Spleen (tissue), 11 donors: ENCODE measurements at regions not wholly inside any gene's neighbourhood (a gene's known extent, or its start where the extent isn't known, plus 50 kb on each side); places are given as distances from the start of the nearest gene placed in this dataset.
A peak's percentile ranks its signal among the peaks of the same experiment; 100 is the strongest.

Experiments
- DNase-seq: peaks from one replicate; pipeline ENCODE4 v3.0.0-alpha.2; 2020
- H3K27ac ChIP-seq, 8 donors: fragments of 200-600 bp; sonication (generic) in 7 of 8; 1 replicate in 4 of 8; 2 replicates in 4 of 8; pipeline versions ENCODE4 v1.5.0 to v1.8.0; 2016 to 2021; ENCODE audit warnings: inconsistent platforms in 4 of 8, mild to moderate bottlenecking in 4 of 8, moderate library complexity in 1 of 8
- H3K27me3 ChIP-seq, 7 donors: fragments of 200-600 bp; sonication (generic) in 6 of 7; replicated peaks in 1 of 7; 1 replicate in 4 of 7; 2 replicates in 3 of 7; pipeline versions ENCODE4 v1.5.0 to v1.8.0; 2016 to 2021; ENCODE audit warnings: inconsistent platforms in 3 of 7, mild to moderate bottlenecking in 1 of 7
- H3K36me3 ChIP-seq, 6 donors: fragments of 200-600 bp; sonication (generic) in 5 of 6; 1 replicate in 4 of 6; 2 replicates in 2 of 6; pipeline versions ENCODE4 v1.5.0 to v1.8.0; 2016 to 2021; ENCODE audit warnings: inconsistent platforms in 2 of 6
- H3K4me1 ChIP-seq, 6 donors: fragments of 200-600 bp; sonication (generic) in 5 of 6; 1 replicate in 3 of 6; 2 replicates in 3 of 6; pipeline versions ENCODE4 v1.5.0 to v1.8.0; 2016 to 2021; ENCODE audit warnings: inconsistent platforms in 3 of 6
- H3K4me3 ChIP-seq, 8 donors: fragments of 200-600 bp; sonication (generic) in 7 of 8; 1 replicate in 4 of 8; 2 replicates in 4 of 8; pipeline versions ENCODE4 v1.5.0 to v1.8.0; 2016 to 2021; ENCODE audit warnings: inconsistent platforms in 4 of 8, mild to moderate bottlenecking in 4 of 8, moderate library complexity in 2 of 8
- H3K9me3 ChIP-seq, 8 donors: fragments of 200-600 bp; sonication (generic) in 7 of 8; 1 replicate in 4 of 8; 2 replicates in 4 of 8; pipeline versions ENCODE4 v1.5.0 to v1.8.0; 2016 to 2021; ENCODE audit warnings: inconsistent platforms in 4 of 8
- CTCF ChIP-seq, 11 experiments: fragments of 200-600 bp in 7 of 11; fragments of 450-650 bp in 4 of 11; sonication (generic) in 4 of 11; IDR thresholded peaks in 8 of 11; conservative IDR thresholded peaks in 3 of 11; 1 replicate in 7 of 11; 2 replicates in 4 of 11; pipeline versions ENCODE4 v1.4.0 to v1.8.0; 2016 to 2021; ENCODE audit warnings: antibody characterized with exemption in 11 of 11, inconsistent platforms in 4 of 11, mild to moderate bottlenecking in 1 of 11
- POLR2A ChIP-seq, 3 donors: fragments of 450-650 bp; IDR thresholded peaks; one replicate each; pipeline ENCODE4 v1.5.1; 2017; ENCODE audit warnings: antibody characterized with exemption in 3 of 3, mild to moderate bottlenecking in 1 of 3
- POLR2AphosphoS5 ChIP-seq, 3 donors: sonication (generic); formaldehyde crosslinking; IDR thresholded peaks; one replicate each; pipeline ENCODE4 v1.5.1; 2017; ENCODE audit warnings: antibody characterized with exemption in 3 of 3
- WGBS, 5 donors: extraction: QIAGEN DNeasy Blood & Tissue Kit in 3 of 5; methylation state at CpG; one replicate each; pipeline versions ENCODE4 v1.1.5 to v1.1.7; 2013 to 2018; 5-methylcytosine and 5-hydroxymethylcytosine counted together
- intact Hi-C: fragments of 100-400 bp; cut with DNase I; formaldehyde crosslinking; loops from one replicate; pipeline ENCODE4 v1.15.0; 2023; ENCODE audit warnings: low total_unique reads
- donor health status: healthy with polysubstance abuse.
- donor health status: DM: no; HTN: no; CAD: no; lungs with moderate emphysema.
- donor health status: DM: no; HTN: no; CAD: no.
- donor health status: Bipolar disorder and iron deficiency.
- donor health status: healthy.
- donor health status: DM: no; HTN: no; CAD: no.
- donor health status: DM: yes; HTN: yes; CAD: no.

- Histone ChIP-seq H3K36me3 (no peaks in the 10 kb centered on the region), H3K27ac (no peak overlapping the region), H3K27me3 (no peaks in the 10 kb centered on the region), H3K9me3 (no peaks in the 10 kb centered on the region), H3K4me3 (no peak overlapping the region), H3K4me1 (no peaks in the 10 kb centered on the region)
- 62 to 78% (median 76%) methylated on average over 3 of the region's 3 CpGs for WGBS, 5 donors
- TF ChIP-seq POLR2AphosphoS5 (IDR thresholded peaks at IDR 0.05) (no peak), CTCF (IDR thresholded peaks at IDR 0.05 in 8 of 11, conservative IDR thresholded peaks at IDR 0.05 in 3 of 11) (no peak), POLR2A (IDR thresholded peaks at IDR 0.05) (no peak)
- DNase-seq: no peak
- intact Hi-C loops: no loop called here
Measured at GRCh38 chr18:22296304-22296703, 121.4 kb downstream of the CTAGE1 start.

- Histone ChIP-seq H3K36me3 (no peaks in the 10 kb centered on the region), H3K9me3 (peaks cover 0 to 9% (median 0%) of the 10 kb centered on the region in 8 donors), H3K27ac (no peak overlapping the region), H3K27me3 (no peaks in the 10 kb centered on the region), H3K4me1 (no peaks in the 10 kb centered on the region), H3K4me3 (no peak overlapping the region)
- intact Hi-C loops: no loop called here
- no peak for TF ChIP-seq CTCF (IDR thresholded peaks at IDR 0.05 in 8 of 11, conservative IDR thresholded peaks at IDR 0.05 in 3 of 11)
- no peak for TF ChIP-seq POLR2A (IDR thresholded peaks at IDR 0.05)
- no peak for TF ChIP-seq POLR2AphosphoS5 (IDR thresholded peaks at IDR 0.05)
- WGBS, 5 donors: 42 to 61% (median 48%) methylated on average over 1 of the region's 1 CpG
- DNase-seq: no peak
Measured at GRCh38 chr18:22293417-22293816, 124.0 kb downstream of the GATA6 start.

GRCh38 chr18:22290004-22290403, 120.6 kb downstream of the GATA6 start:
- DNase-seq: no peak
- Histone ChIP-seq H3K27me3 (no peaks in the 10 kb centered on the region), H3K27ac (no peak overlapping the region), H3K36me3 (no peaks in the 10 kb centered on the region), H3K4me1 (peaks cover 0 to 12% (median 8%) of the 10 kb centered on the region in 6 donors), H3K9me3 (peaks cover 0 to 12% (median 0%) of the 10 kb centered on the region in 8 donors), H3K4me3 (no peak overlapping the region)
- 88 to 100% (median 97%) methylated on average over 1 of the region's 1 CpG for WGBS, 5 donors
- intact Hi-C loops: no loop called here
- TF ChIP-seq CTCF (IDR thresholded peaks at IDR 0.05 in 8 of 11, conservative IDR thresholded peaks at IDR 0.05 in 3 of 11) (no peak), POLR2AphosphoS5 (IDR thresholded peaks at IDR 0.05) (no peak), POLR2A (IDR thresholded peaks at IDR 0.05) (no peak)

GRCh38 chr18:22286585-22286984, 117.2 kb downstream of the GATA6 start:
- DNase-seq: no peak
- intact Hi-C loops: no loop called here
- no peaks in the 10 kb centered on the region for H3K36me3 ChIP-seq
- H3K4me3 ChIP-seq: no peak overlapping the region
- H3K9me3 ChIP-seq: peaks cover 0 to 12% (median 0%) of the 10 kb centered on the region in 8 donors
- H3K27me3 ChIP-seq: no peaks in the 10 kb centered on the region
- WGBS, 5 donors: 25 to 49% (median 30%) methylated on average over 5 of the region's 5 CpGs
- H3K27ac ChIP-seq: peak overlapping the region in 5 of 8 donors; percentile 24 to 53 (median 44)
- peaks cover 0 to 14% (median 8%) of the 10 kb centered on the region in 6 donors for H3K4me1 ChIP-seq
- TF ChIP-seq POLR2AphosphoS5 (IDR thresholded peaks at IDR 0.05) (peak in 1 of 3 donors; percentile 35), CTCF (IDR thresholded peaks at IDR 0.05 in 8 of 11, conservative IDR thresholded peaks at IDR 0.05 in 3 of 11) (no peak)
